ENCODE measurements at regions not wholly inside any gene's neighbourhood (a gene's known extent, or its start where the extent isn't known, plus 50 kb on each side); places are given as distances from the start of the nearest gene placed in this dataset.
"Not testable (repeated sequence)": the region's sequence is repeated elsewhere in the genome, so short reads cannot be mapped to it uniquely, and the experiment has no call there.

DNA sequence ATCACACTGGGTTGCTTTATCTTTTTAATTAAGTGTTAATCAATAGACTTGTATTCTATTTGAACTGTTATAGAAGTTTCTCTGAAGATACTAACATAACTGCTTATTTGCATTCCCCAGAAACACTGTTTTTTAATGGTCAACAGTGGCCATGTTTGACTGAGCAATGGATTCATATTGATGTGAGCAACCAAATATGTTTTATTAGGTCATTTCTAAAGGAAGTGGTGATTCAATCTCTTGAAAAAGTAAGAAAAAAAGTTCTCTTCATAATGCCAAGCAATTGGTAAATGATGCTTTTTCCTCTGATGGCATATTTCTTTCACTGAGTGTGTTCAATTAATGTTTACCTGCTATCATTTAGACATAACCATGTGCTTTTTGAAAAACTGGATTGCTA is 593.0 kb upstream of the CITED2 start:
- Mint-ChIP-seq H3K36me3 (no peaks in the 10 kb centered on the region), H3K27ac (no peak overlapping the region), H3K4me3 (no peak overlapping the region), H3K9me3 (no peaks in the 10 kb centered on the region), H3K27me3 (no peaks in the 10 kb centered on the region), H3K4me1 (ENCODE audit: low read depth) (no peaks in the 10 kb centered on the region)
- ChIA-PET POLR2A (no interaction called here), CTCF (no interaction called here)
- no peak for DNase-seq
- intact Hi-C loops (cut with micrococcal nuclease): no loop called here

DNA sequence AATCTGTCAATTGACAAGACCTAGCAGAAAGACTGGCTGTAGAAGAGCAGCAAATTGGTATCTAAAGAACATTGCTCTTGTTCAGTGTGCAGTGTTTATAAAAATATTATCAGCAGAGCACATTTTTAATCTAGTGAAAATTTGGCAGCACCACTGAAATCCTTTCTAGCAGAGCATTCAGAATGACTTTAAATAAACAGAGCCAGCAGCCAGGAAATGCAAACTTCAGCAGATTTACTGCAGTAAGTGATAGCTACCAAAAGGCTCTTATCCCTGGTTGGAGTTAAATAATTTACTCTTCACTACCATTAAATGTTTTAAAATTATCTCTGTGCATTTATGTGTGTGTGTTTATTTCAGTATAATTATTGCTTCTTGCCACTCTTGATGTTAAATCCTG is 590.9 kb upstream of the CITED2 start:
- Mint-ChIP-seq H3K36me3 (no peaks in the 10 kb centered on the region), H3K4me1 (ENCODE audit: low read depth) (no peaks in the 10 kb centered on the region), H3K9me3 (no peaks in the 10 kb centered on the region), H3K27me3 (no peaks in the 10 kb centered on the region), H3K27ac (no peak overlapping the region), H3K4me3 (no peak overlapping the region)
- DNase-seq: no peak
- POLR2A ChIA-PET: no interaction called here
- intact Hi-C loops (cut with micrococcal nuclease): no loop called here
- CTCF ChIA-PET: no interaction called here

DNA sequence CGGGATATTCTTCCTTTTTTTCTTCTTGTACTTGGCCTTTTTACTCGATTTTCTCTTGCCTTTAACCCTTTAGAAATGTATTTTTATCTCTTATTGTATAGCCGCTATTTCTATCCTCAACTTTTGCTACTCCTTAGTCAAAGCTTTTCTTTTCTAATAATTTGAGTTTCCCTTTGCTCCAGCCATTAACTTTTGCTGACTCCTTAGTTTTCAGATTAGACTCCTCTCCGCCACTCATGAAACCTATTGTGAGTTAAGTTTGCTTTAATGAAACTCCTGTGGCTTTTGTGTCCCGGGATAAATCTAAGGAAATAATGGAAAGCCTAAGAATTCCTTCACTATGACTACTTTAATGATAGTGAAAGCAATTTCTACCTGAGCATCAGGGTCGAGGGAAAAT is 590.3 kb upstream of the CITED2 start:
- Mint-ChIP-seq H3K27ac (no peak overlapping the region), H3K4me1 (ENCODE audit: low read depth) (no peaks in the 10 kb centered on the region), H3K9me3 (no peaks in the 10 kb centered on the region), H3K36me3 (no peaks in the 10 kb centered on the region), H3K27me3 (no peaks in the 10 kb centered on the region), H3K4me3 (no peak overlapping the region)
- CTCF ChIA-PET: interaction anchor here (0.5 kb wide), 1 partner anchor 301 kb away, joined by 9 read pairs; no protein-coding TSS in a partner anchor
- POLR2A ChIA-PET: no interaction called here
- intact Hi-C loops (cut with micrococcal nuclease): no loop called here
- no peak for DNase-seq

DNA sequence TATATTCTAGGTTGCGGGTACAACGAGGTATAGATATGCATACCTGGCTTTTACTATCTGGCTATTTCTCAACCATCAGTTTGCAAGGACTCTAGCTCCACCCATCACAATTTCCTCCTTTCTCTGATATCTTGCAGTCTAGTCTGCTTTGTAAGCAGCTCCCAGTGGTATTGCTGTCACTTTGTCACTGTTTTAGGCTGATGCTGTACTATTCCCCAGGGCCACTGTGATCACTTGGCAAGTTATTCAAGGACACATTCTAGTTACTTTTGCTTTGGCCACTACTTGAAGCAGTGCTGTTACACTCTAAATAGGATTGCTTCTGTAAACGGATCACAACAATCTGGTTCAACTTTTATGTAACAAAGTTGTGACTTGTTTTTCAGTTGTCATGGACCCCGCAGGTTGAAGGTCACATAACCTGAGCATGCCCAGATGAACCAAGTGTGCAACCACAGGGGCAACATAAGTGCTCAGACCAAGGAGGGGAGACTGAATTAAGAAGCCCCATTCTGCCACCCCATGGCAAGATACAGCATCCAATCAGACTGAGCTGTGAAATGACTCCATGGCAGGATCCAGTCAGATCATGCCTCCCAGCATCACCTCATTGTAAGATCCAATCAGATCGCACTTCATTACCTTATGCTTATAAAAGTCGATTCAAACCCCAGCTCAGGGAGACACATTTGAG is 588.4 kb upstream of the CITED2 start:
- H3K9me3 Mint-ChIP-seq: no peaks in the 10 kb centered on the region
- H3K4me3 Mint-ChIP-seq: no peak overlapping the region
- H3K27me3 Mint-ChIP-seq: peaks cover 4% of the 10 kb centered on the region
- ChIA-PET POLR2A (no interaction called here), CTCF (no interaction called here)
- no peak for DNase-seq
- no peaks in the 10 kb centered on the region for H3K36me3 Mint-ChIP-seq
- intact Hi-C loops (cut with micrococcal nuclease): no loop called here
- no peak overlapping the region for H3K27ac Mint-ChIP-seq
- no peaks in the 10 kb centered on the region for H3K4me1 Mint-ChIP-seq (ENCODE audit: low read depth)

DNA sequence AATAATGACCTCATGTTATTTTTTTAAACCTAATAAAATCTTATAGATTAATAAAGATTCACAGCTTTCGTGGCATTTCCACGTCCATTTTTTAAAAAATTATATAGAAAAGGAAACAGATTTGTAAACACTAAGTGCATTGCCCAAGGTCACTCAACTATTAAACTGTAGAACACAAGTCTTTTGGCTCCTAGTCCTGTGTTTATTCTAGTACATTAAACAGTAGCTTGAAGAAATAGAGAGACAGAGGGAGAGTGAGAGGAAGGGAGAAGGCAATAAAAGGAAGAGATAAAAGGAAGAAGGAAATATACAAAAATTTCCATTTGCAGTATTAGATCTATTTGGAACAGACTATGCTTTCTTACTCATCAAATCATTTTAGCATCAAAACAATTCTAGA is 586.7 kb upstream of the CITED2 start:
- H3K4me1 Mint-ChIP-seq (ENCODE audit: low read depth): no peaks in the 10 kb centered on the region
- peaks cover 4% of the 10 kb centered on the region for H3K27me3 Mint-ChIP-seq
- DNase-seq: no peak
- CTCF ChIA-PET: no interaction called here
- H3K36me3 Mint-ChIP-seq: no peaks in the 10 kb centered on the region
- POLR2A ChIA-PET: no interaction called here
- no peak overlapping the region for H3K27ac Mint-ChIP-seq
- intact Hi-C loops (cut with micrococcal nuclease): no loop called here
- no peak overlapping the region for H3K4me3 Mint-ChIP-seq
- H3K9me3 Mint-ChIP-seq: no peaks in the 10 kb centered on the region

DNA sequence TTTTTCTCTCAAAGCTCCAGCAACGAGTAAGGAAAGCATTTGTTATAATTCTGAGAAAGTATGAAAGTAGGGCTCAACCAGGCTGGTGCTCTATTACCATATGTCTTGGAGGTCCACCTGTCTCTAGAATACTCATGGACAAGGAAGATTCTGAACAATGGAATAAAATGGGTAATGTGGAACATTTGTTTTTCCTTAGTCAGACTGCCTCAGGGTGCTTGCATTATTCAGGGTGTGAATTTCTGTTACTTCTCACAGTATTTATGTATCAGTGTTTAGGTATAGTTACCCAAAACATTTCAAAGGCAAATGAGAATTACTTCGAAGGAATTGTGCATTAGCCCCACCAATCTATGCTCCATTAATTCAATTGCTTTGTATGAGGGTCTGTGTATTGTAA is 586.2 kb upstream of the CITED2 start:
- H3K4me3 Mint-ChIP-seq: no peak overlapping the region
- POLR2A ChIA-PET: interaction anchor here (0.6 kb wide), 1 partner anchor 10 kb away, joined by 7 read pairs; no protein-coding TSS in a partner anchor
- CTCF ChIA-PET: no interaction called here
- H3K27me3 Mint-ChIP-seq: peaks cover 4% of the 10 kb centered on the region
- no peaks in the 10 kb centered on the region for H3K4me1 Mint-ChIP-seq (ENCODE audit: low read depth)
- no peak overlapping the region for H3K27ac Mint-ChIP-seq
- DNase-seq: no peak
- no peaks in the 10 kb centered on the region for H3K36me3 Mint-ChIP-seq
- intact Hi-C loops (cut with micrococcal nuclease): no loop called here
- H3K9me3 Mint-ChIP-seq: no peaks in the 10 kb centered on the region

DNA sequence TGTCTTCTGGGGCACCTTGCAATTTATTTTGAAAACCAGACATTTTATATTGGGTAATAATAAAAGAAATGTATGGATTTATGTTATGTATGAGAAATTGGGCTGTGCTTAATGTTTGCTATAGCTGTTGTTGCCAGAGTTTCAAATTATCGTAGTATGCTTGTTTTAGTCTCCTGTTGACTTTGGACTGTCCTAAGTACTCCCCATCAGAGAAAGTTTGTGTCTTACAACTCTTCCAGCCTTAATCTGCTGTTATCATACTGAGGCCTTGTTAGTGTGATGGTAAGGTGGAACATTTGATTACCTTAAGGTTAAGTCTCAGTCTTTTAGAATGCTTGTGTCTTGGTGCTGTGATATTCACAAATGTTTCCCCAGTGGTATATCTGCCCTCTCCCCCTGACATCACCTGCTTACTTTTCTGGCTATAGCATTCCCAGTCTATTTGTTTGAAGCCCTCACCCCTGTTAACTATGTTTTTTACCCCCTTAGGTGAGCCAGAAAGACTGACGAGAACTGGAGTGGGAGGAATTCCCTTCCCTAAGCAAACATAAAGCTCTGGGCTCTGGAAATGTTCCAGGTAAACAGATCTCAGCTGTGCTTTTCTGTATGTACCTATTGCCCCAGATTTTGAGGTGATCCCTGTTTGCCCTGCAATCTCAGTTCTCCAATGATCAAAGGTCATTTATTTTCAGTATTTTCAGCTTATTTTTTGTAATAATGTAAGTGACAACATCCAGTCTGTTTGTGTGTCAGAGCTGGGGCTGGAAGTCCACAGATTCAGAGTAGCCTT is 581.1 kb upstream of the CITED2 start:
- no peak for DNase-seq
- H3K4me1 Mint-ChIP-seq (ENCODE audit: low read depth): no peaks in the 10 kb centered on the region
- H3K4me3 Mint-ChIP-seq: no peak overlapping the region
- H3K9me3 Mint-ChIP-seq: peaks cover 8% of the 10 kb centered on the region
- no peaks in the 10 kb centered on the region for H3K36me3 Mint-ChIP-seq
- intact Hi-C loops (cut with micrococcal nuclease): no loop called here
- no peak overlapping the region for H3K27ac Mint-ChIP-seq
- CTCF ChIA-PET: interaction anchor here (0.6 kb wide), 1 partner anchor 572 kb away, joined by 3 read pairs; no protein-coding TSS in a partner anchor
- POLR2A ChIA-PET: no interaction called here
- peaks cover 4% of the 10 kb centered on the region for H3K27me3 Mint-ChIP-seq

DNA sequence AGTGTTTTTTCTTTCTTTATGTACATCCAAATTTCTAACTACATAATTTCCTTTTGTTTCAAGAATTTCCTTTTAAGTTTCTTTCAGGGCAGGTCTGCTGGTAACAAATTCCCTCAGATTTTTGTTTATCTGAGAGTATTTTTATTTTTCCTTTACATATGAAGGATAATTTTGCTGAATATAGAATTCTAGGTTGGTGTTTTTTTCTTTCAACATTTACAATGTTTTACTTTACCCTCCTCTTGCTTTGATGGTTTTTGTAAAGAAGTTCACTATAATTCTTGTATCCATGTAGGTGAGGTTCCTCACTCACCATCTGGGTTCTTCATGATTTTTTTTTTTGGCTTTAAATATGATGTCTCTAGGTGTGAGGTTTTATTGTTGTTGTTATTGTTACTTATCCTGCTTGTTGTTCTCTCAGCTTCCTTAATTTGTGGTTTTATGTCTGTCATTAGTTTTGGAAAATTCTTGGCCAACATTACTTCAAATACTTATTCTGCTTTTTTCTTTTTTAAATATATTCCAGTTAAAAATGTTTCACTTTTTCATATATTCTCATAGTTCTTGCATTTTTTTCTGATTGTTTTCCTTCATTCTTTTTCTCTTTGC is 580.1 kb upstream of the CITED2 start:
- ChIA-PET CTCF (interaction anchor here (0.6 kb wide), 1 partner anchor 571 kb away, joined by 3 read pairs; no protein-coding TSS in a partner anchor), POLR2A (no interaction called here)
- Mint-ChIP-seq H3K4me3 (no peak overlapping the region), H3K27me3 (peaks cover 4% of the 10 kb centered on the region), H3K4me1 (ENCODE audit: low read depth) (no peaks in the 10 kb centered on the region), H3K9me3 (peaks cover 10% of the 10 kb centered on the region), H3K27ac (no peak overlapping the region), H3K36me3 (no peaks in the 10 kb centered on the region)
- DNase-seq: no peak
- intact Hi-C loops (cut with micrococcal nuclease): no loop called here

DNA sequence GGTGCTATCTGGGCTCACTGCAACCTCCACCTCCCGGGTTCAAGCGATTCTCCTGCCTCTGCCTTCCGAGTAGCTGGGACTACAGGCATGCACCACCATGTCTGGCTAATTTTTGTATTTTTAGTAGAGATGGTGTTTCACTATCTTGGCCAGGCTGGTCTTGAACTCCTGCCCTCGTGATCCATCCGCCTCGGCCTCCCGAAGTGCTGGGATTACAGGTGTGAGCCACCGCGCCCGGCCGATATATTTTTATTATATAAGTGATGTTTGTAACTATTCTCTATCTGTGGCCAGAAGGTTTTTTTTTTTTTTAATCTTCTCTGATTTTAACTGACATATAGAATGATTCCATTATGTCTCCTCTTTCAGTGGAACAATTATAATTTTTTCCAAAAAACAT is 579.3 kb upstream of the CITED2 start:
- intact Hi-C loops (cut with micrococcal nuclease); CTCF ChIA-PET; H3K4me3 Mint-ChIP-seq; H3K4me1 Mint-ChIP-seq (ENCODE audit: low read depth); DNase-seq; H3K36me3 Mint-ChIP-seq; H3K27ac Mint-ChIP-seq; POLR2A ChIA-PET; H3K27me3 Mint-ChIP-seq: not testable (repeated sequence)
- H3K9me3 Mint-ChIP-seq: peaks cover 12% of the 10 kb centered on the region

DNA sequence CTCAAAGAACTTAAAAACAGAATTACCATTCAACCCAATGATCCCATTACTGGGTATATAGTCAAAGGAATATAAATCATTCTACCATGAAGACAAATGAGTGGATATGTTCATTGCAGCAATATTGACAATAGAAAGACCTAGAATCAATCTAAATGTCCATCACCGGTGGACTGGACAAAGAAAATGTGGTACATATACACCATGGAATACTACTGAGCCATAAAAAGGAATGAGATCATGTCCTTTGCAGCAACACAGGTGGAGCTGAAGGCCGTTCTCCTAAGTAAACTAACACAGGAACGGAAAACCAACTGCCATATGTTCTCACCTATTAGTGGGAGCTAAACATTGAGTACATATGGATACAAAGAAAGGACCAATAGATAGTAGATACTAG is 576.7 kb upstream of the CITED2 start:
- peaks cover 12% of the 10 kb centered on the region for H3K9me3 Mint-ChIP-seq
- ChIA-PET CTCF (no interaction called here), POLR2A (no interaction called here)
- H3K4me3 Mint-ChIP-seq: no peak overlapping the region
- DNase-seq: no peak
- H3K27me3 Mint-ChIP-seq: peaks cover 1% of the 10 kb centered on the region
- intact Hi-C loops (cut with micrococcal nuclease): no loop called here
- no peak overlapping the region for H3K27ac Mint-ChIP-seq
- H3K36me3 Mint-ChIP-seq: no peaks in the 10 kb centered on the region
- H3K4me1 Mint-ChIP-seq (ENCODE audit: low read depth): no peaks in the 10 kb centered on the region

DNA sequence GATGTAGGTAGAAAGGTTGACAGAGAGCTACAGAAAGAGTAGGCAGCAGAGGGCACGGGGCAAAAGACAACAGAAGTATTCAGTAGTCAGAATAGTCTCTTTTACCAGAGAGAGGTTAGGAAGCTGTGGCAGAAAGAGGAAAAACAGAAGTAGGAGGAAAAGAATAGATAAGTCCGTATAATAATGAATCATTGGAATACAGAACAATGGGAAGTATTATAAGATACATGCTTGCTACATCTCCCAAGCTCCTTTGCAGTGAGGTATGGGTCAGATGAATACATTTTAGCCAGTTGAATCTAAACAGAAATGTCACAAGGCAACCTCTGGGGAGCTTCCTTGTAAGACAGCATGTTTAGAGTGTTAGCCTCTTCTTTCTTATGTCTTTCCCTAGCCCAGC is 570.5 kb upstream of the CITED2 start:
- intact Hi-C loops (cut with micrococcal nuclease): no loop called here
- H3K36me3 Mint-ChIP-seq: no peaks in the 10 kb centered on the region
- CTCF ChIA-PET: no interaction called here
- POLR2A ChIA-PET: no interaction called here
- DNase-seq: no peak
- no peak overlapping the region for H3K4me3 Mint-ChIP-seq
- peaks cover 13% of the 10 kb centered on the region for H3K27me3 Mint-ChIP-seq
- H3K27ac Mint-ChIP-seq: no peak overlapping the region
- peaks cover 4% of the 10 kb centered on the region for H3K9me3 Mint-ChIP-seq
- H3K4me1 Mint-ChIP-seq (ENCODE audit: low read depth): no peaks in the 10 kb centered on the region

DNA sequence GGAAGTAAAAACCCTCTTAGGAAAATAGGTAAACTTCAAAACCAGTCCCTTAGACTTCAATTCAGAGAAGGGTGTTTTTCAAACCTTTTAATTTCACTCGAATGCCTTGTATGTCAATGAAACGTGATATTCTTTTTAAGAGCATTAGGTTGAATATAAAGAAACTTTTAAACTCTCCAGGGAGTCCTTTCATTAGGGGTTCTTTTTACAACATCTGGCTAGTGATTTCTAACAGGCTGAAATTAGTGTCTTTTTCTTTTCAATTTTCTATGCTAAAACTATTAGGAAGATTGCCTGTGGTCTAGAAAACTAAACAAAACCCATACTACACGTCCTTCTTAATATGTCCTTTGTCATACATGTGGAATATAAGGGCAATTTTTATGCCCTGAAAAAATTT is 569.7 kb upstream of the CITED2 start:
- intact Hi-C loops (cut with micrococcal nuclease): no loop called here
- ChIA-PET POLR2A (no interaction called here), CTCF (no interaction called here)
- H3K27ac Mint-ChIP-seq: no peak overlapping the region
- no peak for DNase-seq
- no peaks in the 10 kb centered on the region for H3K4me1 Mint-ChIP-seq (ENCODE audit: low read depth)
- H3K27me3 Mint-ChIP-seq: peaks cover 13% of the 10 kb centered on the region
- H3K36me3 Mint-ChIP-seq: no peaks in the 10 kb centered on the region
- H3K4me3 Mint-ChIP-seq: no peak overlapping the region
- H3K9me3 Mint-ChIP-seq: no peaks in the 10 kb centered on the region

DNA sequence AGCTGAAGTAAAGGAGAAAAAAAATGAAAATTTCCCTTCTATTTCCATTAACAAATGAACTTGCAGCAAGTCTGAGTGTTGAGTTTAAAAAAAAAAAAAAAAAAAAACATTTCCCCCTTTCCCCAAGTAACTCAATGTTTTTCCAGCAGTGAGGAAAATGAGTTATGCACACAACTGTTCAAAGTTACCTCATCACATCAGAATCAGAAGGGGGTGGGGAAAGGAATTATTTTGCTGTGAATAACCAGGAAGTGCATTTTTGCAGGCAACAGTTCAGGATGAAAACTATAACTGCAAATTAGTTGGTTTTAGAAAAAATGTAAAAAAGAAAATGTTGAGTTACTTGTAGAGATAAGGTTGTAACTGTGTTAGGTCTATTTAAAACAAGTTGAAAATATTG is 568.9 kb upstream of the CITED2 start:
- ChIA-PET CTCF (no interaction called here), POLR2A (no interaction called here)
- no peaks in the 10 kb centered on the region for H3K36me3 Mint-ChIP-seq
- H3K4me3 Mint-ChIP-seq: no peak overlapping the region
- H3K27me3 Mint-ChIP-seq: peaks cover 13% of the 10 kb centered on the region
- no peak overlapping the region for H3K27ac Mint-ChIP-seq
- no peaks in the 10 kb centered on the region for H3K9me3 Mint-ChIP-seq
- intact Hi-C loops (cut with micrococcal nuclease): no loop called here
- no peak for DNase-seq
- no peaks in the 10 kb centered on the region for H3K4me1 Mint-ChIP-seq (ENCODE audit: low read depth)
